Cardiac fibroblast (primary cell): ENCODE measurements at regions not wholly inside any gene's neighbourhood (a gene's known extent, or its start where the extent isn't known, plus 50 kb on each side); places are given as distances from the start of the nearest gene placed in this dataset.

Source experiments
- DNase-seq, 2 donors: peaks; one replicate each; pipeline versions ENCODE4 v3.0.0 to v3.0.0-alpha.2; 2010; ENCODE audit warnings: low read depth in 2 of 2
- H3K4me3 ChIP-seq, 2 donors: replicated peaks in 1 of 2; 1 replicate in 1 of 2; 2 replicates in 1 of 2; pipeline ENCODE4 v1.5.1; 2011; ENCODE audit warnings: low read depth in 2 of 2, low read length in 2 of 2, mild to moderate bottlenecking in 2 of 2, moderate library complexity in 1 of 2
- CTCF ChIP-seq: IDR thresholded peaks from one replicate; pipeline ENCODE4 v1.5.1; 2011; ENCODE audit warnings: low read depth, mild to moderate bottlenecking, low read length, inconsistent platforms

- DNase-seq, result no peak
- no peak overlapping the region for H3K4me3 ChIP-seq
- no peak for TF ChIP-seq CTCF
Observed at GRCh38 chr16:86205521-86206245, 304.6 kb upstream of the FOXF1 start.

GRCh38 chr16:86207350-86207749 lies 303.0 kb upstream of the FOXF1 start:
- no peak for TF ChIP-seq CTCF
- no peak overlapping the region for H3K4me3 ChIP-seq
- DNase-seq, result no peak

- no peak overlapping the region for H3K4me3 ChIP-seq
- TF ChIP-seq CTCF, result no peak
- DNase-seq, result no peak
Observed at GRCh38 chr16:86209202-86209601, 301.1 kb upstream of the FOXF1 start.

GRCh38 chr16:86210403-86211193 lies 299.7 kb upstream of the FOXF1 start:
- H3K4me3 ChIP-seq, result no peak overlapping the region
- TF ChIP-seq CTCF, result no peak
- DNase-seq, result no peak

GRCh38 chr16:86211265-86211664 lies 299.1 kb upstream of the FOXF1 start:
- TF ChIP-seq CTCF, result no peak
- DNase-seq, result no peak
- H3K4me3 ChIP-seq, result no peak overlapping the region

- H3K4me3 ChIP-seq, result no peak overlapping the region
- no peak for TF ChIP-seq CTCF
- DNase-seq, result no peak
Observed at GRCh38 chr16:86211800-86212199, 298.5 kb upstream of the FOXF1 start.
